IPS DF 4.7 (cell line): ENCODE measurements at regions not wholly inside any gene's neighbourhood (a gene's known extent, or its start where the extent isn't known, plus 50 kb on each side); places are given as distances from the start of the nearest gene placed in this dataset.

Experiments used
- DNase-seq: peaks from one replicate; pipeline ENCODE4 v3.0.0-alpha.2; 2013; ENCODE audit warnings: low spot score; ENCODE audit errors: extremely low read depth

GRCh38 chr9:7402334-7403027 lies 397.1 kb downstream of the DMAC1 start:
- DNase-seq = no peak

GRCh38 chr9:7401116-7401515 lies 398.5 kb downstream of the DMAC1 start:
- DNase-seq = no peak

GRCh38 chr9:7394002-7394774 lies 405.4 kb downstream of the DMAC1 start:
- DNase-seq = no peak

- no peak for DNase-seq
Observed at GRCh38 chr9:7392148-7392547, 407.4 kb downstream of the DMAC1 start.

GRCh38 chr9:7388755-7389154 lies 410.8 kb downstream of the DMAC1 start:
- no peak for DNase-seq

GRCh38 chr9:7387840-7388239 lies 411.7 kb downstream of the DMAC1 start:
- no peak for DNase-seq

- no peak for DNase-seq
Observed at GRCh38 chr9:7382304-7382703, 417.3 kb downstream of the DMAC1 start.

- no peak for DNase-seq
Observed at GRCh38 chr9:7377489-7377888, 422.1 kb downstream of the DMAC1 start.

GRCh38 chr9:7376833-7377232 lies 422.7 kb downstream of the DMAC1 start:
- no peak for DNase-seq

- no peak for DNase-seq
Observed at GRCh38 chr9:7376213-7376612, 423.4 kb downstream of the DMAC1 start.

GRCh38 chr9:7375013-7375511 lies 424.5 kb downstream of the DMAC1 start:
- no peak for DNase-seq

GRCh38 chr9:7370988-7371387 lies 428.6 kb downstream of the DMAC1 start:
- DNase-seq = no peak

- no peak for DNase-seq
Observed at GRCh38 chr9:7370381-7370780, 429.2 kb downstream of the DMAC1 start.

- DNase-seq = no peak
Observed at GRCh38 chr9:7369384-7369821, 430.2 kb downstream of the DMAC1 start.

- no peak for DNase-seq
Observed at GRCh38 chr9:7368410-7369292, 430.9 kb downstream of the DMAC1 start.

GRCh38 chr9:7367726-7368125 lies 431.9 kb downstream of the DMAC1 start:
- no peak for DNase-seq

GRCh38 chr9:7366121-7366520 lies 433.5 kb downstream of the DMAC1 start:
- no peak for DNase-seq

GRCh38 chr9:7363777-7364477 lies 435.7 kb downstream of the DMAC1 start:
- DNase-seq = no peak

- DNase-seq = peak; percentile 7
Observed at GRCh38 chr9:7360513-7360912, 439.1 kb downstream of the DMAC1 start.

GRCh38 chr9:7358876-7359275 lies 440.7 kb downstream of the DMAC1 start:
- DNase-seq = no peak

- DNase-seq = no peak
Observed at GRCh38 chr9:7354704-7355103, 444.9 kb downstream of the DMAC1 start.
